Thyroid gland (tissue), 4 donors: ENCODE measurements at regions not wholly inside any gene's neighbourhood (a gene's known extent, or its start where the extent isn't known, plus 50 kb on each side); places are given as distances from the start of the nearest gene placed in this dataset.

ENCODE experiments used
- CTCF ChIP-seq, 6 experiments: fragments of 200-600 bp in 3 of 6; fragments of 450-650 bp in 3 of 6; sonication (generic) in 3 of 6; IDR thresholded peaks; one replicate each; pipeline ENCODE4 v1.5.1; 2016 to 2019; ENCODE audit warnings: antibody characterized with exemption in 6 of 6, mild to moderate bottlenecking in 2 of 6, inconsistent platforms in 1 of 6, moderate library complexity in 1 of 6
- POLR2A ChIP-seq, 2 donors: fragments of 450-650 bp; IDR thresholded peaks; one replicate each; pipeline ENCODE4 v1.6.1; 2017; ENCODE audit warnings: antibody characterized with exemption in 2 of 2, mild to moderate bottlenecking in 2 of 2, moderate library complexity in 1 of 2

DNA sequence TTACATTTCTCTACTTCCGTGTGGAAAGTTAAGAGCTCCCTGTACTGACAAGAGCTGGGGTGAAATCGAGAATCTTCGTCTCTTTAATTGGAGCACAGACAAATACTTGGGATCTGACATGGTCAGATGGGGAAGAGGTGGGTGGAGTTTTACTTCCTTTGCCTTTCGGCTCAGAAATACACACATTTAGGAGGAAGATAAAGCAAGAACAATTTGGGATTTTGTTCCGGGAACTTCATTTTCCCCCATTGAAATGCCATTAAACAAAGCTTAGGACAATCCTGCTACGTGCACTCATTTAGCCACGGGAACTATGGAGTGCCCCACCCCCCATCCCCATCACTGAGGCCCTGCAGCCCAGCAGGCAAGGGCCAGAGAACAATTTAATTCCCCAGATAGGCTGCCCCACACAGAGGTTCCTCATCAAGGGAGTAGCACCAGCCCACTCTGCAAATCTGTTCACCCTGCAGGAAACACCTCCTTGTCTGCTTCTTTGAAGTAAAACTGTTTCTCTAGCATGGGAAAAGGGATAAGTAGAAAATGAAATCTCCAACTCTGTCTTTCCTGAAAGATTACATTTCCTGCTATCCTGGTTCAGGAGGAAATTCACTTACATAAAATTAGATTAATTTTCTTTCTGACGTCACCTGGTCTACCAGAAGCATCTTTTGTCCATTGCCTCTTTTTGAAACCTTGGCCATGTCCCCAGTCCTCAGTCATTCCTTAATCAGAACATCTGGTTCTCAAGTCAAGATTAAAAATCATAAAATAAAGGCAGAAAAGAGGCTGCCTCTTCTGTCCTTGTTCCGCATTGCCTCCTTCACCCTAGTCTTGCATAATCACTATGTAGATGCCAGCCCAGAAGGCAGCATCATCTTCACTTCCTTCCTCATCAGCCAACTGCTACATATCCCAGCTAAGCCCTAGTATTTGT is 206.4 kb downstream of the ENC1 start:
- no peak for TF ChIP-seq CTCF (IDR thresholded peaks at IDR 0.05)
- TF ChIP-seq POLR2A (IDR thresholded peaks at IDR 0.05), result no peak
